Gastrocnemius medialis (tissue), 4 donors: ENCODE measurements at regions not wholly inside any gene's neighbourhood (a gene's known extent, or its start where the extent isn't known, plus 50 kb on each side); places are given as distances from the start of the nearest gene placed in this dataset.

ENCODE experiments used
- ATAC-seq, 2 donors: fragments of 150-250 bp; one replicate each; pipeline ENCODE4 v1.9.1; 2016
- DNase-seq, 2 donors: peaks; one replicate each; pipeline ENCODE4 v3.0.0-alpha.2; 2019
- H3K27ac ChIP-seq, 4 donors: fragments of 200-600 bp; sonication (generic); 1 replicate in 1 of 4; 2 replicates in 3 of 4; pipeline ENCODE4 v1.5.1; 2016 to 2018; ENCODE audit warnings: mild to moderate bottlenecking in 2 of 4, moderate library complexity in 1 of 4
- H3K27me3 ChIP-seq, 3 donors: fragments of 200-600 bp; sonication (generic) in 2 of 3; 1 replicate in 1 of 3; 2 replicates in 2 of 3; pipeline versions ENCODE4 v1.5.1 to v1.6.0; 2016 to 2019; ENCODE audit warnings: mild to moderate bottlenecking in 1 of 3, moderate library complexity in 1 of 3
- H3K36me3 ChIP-seq, 2 donors: fragments of 200-600 bp; sonication (generic) in 1 of 2; one replicate each; pipeline ENCODE4 v1.5.1; 2017 to 2018
- H3K4me1 ChIP-seq, 2 donors: fragments of 200-600 bp; sonication (generic) in 1 of 2; one replicate each; pipeline ENCODE4 v1.5.1; 2016 to 2017; ENCODE audit warnings: mild to moderate bottlenecking in 2 of 2
- H3K4me3 ChIP-seq, 4 donors: fragments of 200-600 bp; sonication (generic) in 3 of 4; 1 replicate in 1 of 4; 2 replicates in 3 of 4; pipeline ENCODE4 v1.5.1; 2016 to 2019; ENCODE audit warnings: mild to moderate bottlenecking in 2 of 4
- H3K9me3 ChIP-seq, 3 donors: fragments of 200-600 bp; sonication (generic) in 2 of 3; 1 replicate in 1 of 3; 2 replicates in 2 of 3; pipeline ENCODE4 v1.5.1; 2016 to 2019
- CTCF ChIP-seq, 5 experiments: fragments of 450-650 bp in 3 of 5; fragments of 200-600 bp in 2 of 5; sonication (generic) in 2 of 5; IDR thresholded peaks in 4 of 5; conservative IDR thresholded peaks in 1 of 5; 1 replicate in 4 of 5; 2 replicates in 1 of 5; pipeline ENCODE4 v1.5.1; 2016 to 2019; ENCODE audit warnings: antibody characterized with exemption in 5 of 5, mild to moderate bottlenecking in 3 of 5, moderate library complexity in 3 of 5
- POLR2A ChIP-seq, 2 donors: fragments of 450-650 bp; IDR thresholded peaks; one replicate each; pipeline ENCODE4 v1.6.1; 2017; ENCODE audit warnings: antibody characterized with exemption in 2 of 2, mild to moderate bottlenecking in 2 of 2, moderate library complexity in 2 of 2
- in situ Hi-C, 4 donors: fragments of 200-750 bp; cut with MboI; loops; one replicate each; pipeline versions ENCODE4 v1.15.0 to v1.8.0; 2017; ENCODE audit warnings: low sequenced_read_pairs in 4 of 4
- intact Hi-C: fragments of 100-400 bp; cut with DNase I; formaldehyde crosslinking; loops from one replicate; pipeline ENCODE4 v1.15.1; 2023; ENCODE audit warnings: low total_unique reads

GRCh38 chr13:80249516-80250212 is 91.3 kb downstream of the SPRY2 start:
- intact Hi-C loops: no loop called here
- no peaks in the 10 kb centered on the region for H3K9me3 ChIP-seq
- no peak overlapping the region for H3K27ac ChIP-seq
- H3K27me3 ChIP-seq: no peaks in the 10 kb centered on the region
- DNase-seq (no peak), ATAC-seq (no peak)
- TF ChIP-seq CTCF (IDR thresholded peaks at IDR 0.05 in 4 of 5, conservative IDR thresholded peaks at IDR 0.05 in 1 of 5): no peak
- in situ Hi-C loops: no loop called here
- no peaks in the 10 kb centered on the region for H3K4me1 ChIP-seq
- no peaks in the 10 kb centered on the region for H3K36me3 ChIP-seq
- peak overlapping the region in 2 of 4 donors; percentile 25 to 26 for H3K4me3 ChIP-seq

- no peak for ATAC-seq
- Histone ChIP-seq H3K9me3 (no peaks in the 10 kb centered on the region), H3K4me1 (no peaks in the 10 kb centered on the region), H3K27ac (no peak overlapping the region), H3K27me3 (no peaks in the 10 kb centered on the region), H3K4me3 (no peak overlapping the region), H3K36me3 (no peaks in the 10 kb centered on the region)
- in situ Hi-C loops: no loop called here
- TF ChIP-seq POLR2A (IDR thresholded peaks at IDR 0.05) (no peak), CTCF (IDR thresholded peaks at IDR 0.05 in 4 of 5, conservative IDR thresholded peaks at IDR 0.05 in 1 of 5) (no peak)
- no peak for DNase-seq
- intact Hi-C loops: no loop called here
Observed at GRCh38 chr13:80245162-80245733, 95.7 kb downstream of the SPRY2 start.

- H3K9me3 ChIP-seq: no peaks in the 10 kb centered on the region
- no peak overlapping the region for H3K4me3 ChIP-seq
- DNase-seq: no peak
- H3K27ac ChIP-seq: no peak overlapping the region
- in situ Hi-C loops: no loop called here
- TF ChIP-seq CTCF (IDR thresholded peaks at IDR 0.05 in 4 of 5, conservative IDR thresholded peaks at IDR 0.05 in 1 of 5) (no peak), POLR2A (IDR thresholded peaks at IDR 0.05) (no peak)
- intact Hi-C loops: no loop called here
- no peaks in the 10 kb centered on the region for H3K4me1 ChIP-seq
- H3K36me3 ChIP-seq: no peaks in the 10 kb centered on the region
- no peaks in the 10 kb centered on the region for H3K27me3 ChIP-seq
- ATAC-seq: no peak
Observed at GRCh38 chr13:80244574-80244973, 96.4 kb downstream of the SPRY2 start.

GRCh38 chr13:80242728-80243427 is 98.0 kb downstream of the SPRY2 start:
- intact Hi-C loops: no loop called here
- TF ChIP-seq POLR2A (IDR thresholded peaks at IDR 0.05) (no peak), CTCF (IDR thresholded peaks at IDR 0.05 in 4 of 5, conservative IDR thresholded peaks at IDR 0.05 in 1 of 5) (no peak)

More at GRCh38 chr13:80242728-80243427, 98.0 kb downstream of the SPRY2 start:
- H3K4me3 ChIP-seq: no peak overlapping the region
- H3K4me1 ChIP-seq: no peaks in the 10 kb centered on the region
- H3K36me3 ChIP-seq: no peaks in the 10 kb centered on the region
- no peak for ATAC-seq
- in situ Hi-C loops: no loop called here
- H3K9me3 ChIP-seq: no peaks in the 10 kb centered on the region
- H3K27ac ChIP-seq: no peak overlapping the region
- DNase-seq: no peak
- no peaks in the 10 kb centered on the region for H3K27me3 ChIP-seq
